CD4-positive, alpha-beta T cell treated with Interleukin-6 at 100 ng/mL for 8 hours (primary cell): ENCODE measurements at regions not wholly inside any gene's neighbourhood (a gene's known extent, or its start where the extent isn't known, plus 50 kb on each side); places are given as distances from the start of the nearest gene placed in this dataset.
"Not testable (repeated sequence)": the region's sequence is repeated elsewhere in the genome, so short reads cannot be mapped to it uniquely, and the experiment has no call there.

Source experiments
- DNase-seq: peaks from one replicate; pipeline ENCODE4 v3.0.0-alpha.2; 2020; ENCODE audit warnings: mixed read lengths, low spot score

- DNase-seq: no peak
These were observed 1000.4 kb upstream of the GBE1 start for GRCh38 chr3:82761858-82762257.

GRCh38 chr3:82745544-82745943 lies 984.1 kb upstream of the GBE1 start:
- no peak for DNase-seq

GRCh38 chr3:82743196-82743595 lies 981.8 kb upstream of the GBE1 start:
- DNase-seq: no peak

GRCh38 chr3:82741346-82741745 lies 979.9 kb upstream of the GBE1 start:
- DNase-seq: no peak

GRCh38 chr3:82739390-82739789 lies 977.9 kb upstream of the GBE1 start:
- no peak for DNase-seq

GRCh38 chr3:82736696-82737277 lies 975.3 kb upstream of the GBE1 start:
- DNase-seq: no peak

- DNase-seq: no peak
These were observed 953.8 kb upstream of the GBE1 start for GRCh38 chr3:82715091-82715856.

- no peak for DNase-seq
These were observed 945.6 kb upstream of the GBE1 start for GRCh38 chr3:82707035-82707434.

- DNase-seq: no peak
These were observed 924.3 kb upstream of the GBE1 start for GRCh38 chr3:82685761-82686160.

GRCh38 chr3:82676356-82677026 lies 915.0 kb upstream of the GBE1 start:
- no peak for DNase-seq

- DNase-seq: no peak
These were observed 911.5 kb upstream of the GBE1 start for GRCh38 chr3:82672966-82673365.

GRCh38 chr3:82671466-82671865 lies 910.0 kb upstream of the GBE1 start:
- no peak for DNase-seq

GRCh38 chr3:82654708-82655107 lies 893.3 kb upstream of the GBE1 start:
- DNase-seq: no peak

- no peak for DNase-seq
These were observed 882.5 kb upstream of the GBE1 start for GRCh38 chr3:82643948-82644347.

- DNase-seq: no peak
These were observed 880.3 kb upstream of the GBE1 start for GRCh38 chr3:82641701-82642100.

- DNase-seq: no peak
These were observed 878.8 kb upstream of the GBE1 start for GRCh38 chr3:82640254-82640653.

- DNase-seq: no peak
These were observed 876.1 kb upstream of the GBE1 start for GRCh38 chr3:82637574-82637973.

GRCh38 chr3:82636177-82636576 lies 874.7 kb upstream of the GBE1 start:
- DNase-seq: no peak

GRCh38 chr3:82633319-82633718 lies 871.9 kb upstream of the GBE1 start:
- DNase-seq: no peak

GRCh38 chr3:82629937-82630336 lies 868.5 kb upstream of the GBE1 start:
- no peak for DNase-seq

- no peak for DNase-seq
These were observed 867.1 kb upstream of the GBE1 start for GRCh38 chr3:82628385-82629014.

GRCh38 chr3:82627733-82628132 lies 866.3 kb upstream of the GBE1 start:
- DNase-seq: no peak

- DNase-seq: not testable (repeated sequence)
These were observed 859.3 kb upstream of the GBE1 start for GRCh38 chr3:82620744-82621143.
